ENCODE measurements at regions not wholly inside any gene's neighbourhood (a gene's known extent, or its start where the extent isn't known, plus 50 kb on each side); places are given as distances from the start of the nearest gene placed in this dataset.

- no peak for DNase-seq
Measured at GRCh38 chr18:46297124-46297523, 192.9 kb downstream of the HAUS1 start.

- DNase-seq, result no peak
Measured at GRCh38 chr18:46297621-46298020, 193.4 kb downstream of the HAUS1 start.

GRCh38 chr18:46298511-46298910, 194.3 kb downstream of the HAUS1 start:
- DNase-seq, result no peak

GRCh38 chr18:46299465-46300008, 195.4 kb downstream of the HAUS1 start:
- DNase-seq, result no peak

DNA sequence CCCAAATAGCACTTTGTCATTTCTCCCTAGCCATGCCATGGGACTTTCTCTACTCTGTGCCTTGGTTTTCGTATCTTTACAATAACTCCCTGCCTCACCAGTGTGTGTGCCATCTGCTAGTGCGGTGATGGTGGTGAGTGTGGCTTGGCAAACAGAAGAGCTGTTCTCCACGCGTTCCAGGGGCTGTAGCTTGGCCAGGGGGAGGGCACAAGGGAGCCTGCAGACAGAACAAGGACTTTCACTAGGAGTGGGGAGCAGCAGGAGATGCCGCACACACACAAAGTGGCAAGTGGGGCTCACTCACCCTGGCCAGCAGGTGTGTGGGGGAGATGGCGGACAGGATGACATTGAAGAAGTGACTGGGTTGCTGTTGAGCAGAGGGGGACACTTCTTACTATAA, 196.9 kb downstream of the HAUS1 start:
- no peak for DNase-seq

GRCh38 chr18:46301571-46301970, 197.4 kb downstream of the HAUS1 start:
- no peak for DNase-seq

- DNase-seq, result no peak
Measured at GRCh38 chr18:46302528-46303485, 198.6 kb downstream of the HAUS1 start.

DNA sequence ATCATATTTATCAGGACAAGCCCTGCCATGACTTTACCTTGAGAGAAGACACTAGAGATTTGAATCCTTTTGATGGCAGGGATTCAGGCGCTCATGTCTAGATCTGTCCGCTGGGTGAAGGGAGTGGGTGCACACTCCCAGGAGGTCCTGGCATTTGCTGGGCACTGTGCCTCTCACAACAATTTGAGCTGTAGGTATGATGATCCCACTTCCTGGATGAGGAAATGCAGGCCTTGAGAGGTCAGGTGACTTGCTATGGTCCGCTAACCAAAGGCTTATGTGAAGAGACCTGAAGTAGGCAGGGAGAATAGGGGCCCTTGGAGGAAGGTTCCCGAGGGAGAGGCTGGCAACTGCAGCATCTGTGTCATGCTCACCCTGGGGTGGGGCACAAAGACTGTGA, 206.1 kb downstream of the HAUS1 start:
- DNase-seq, result peak; percentile 35

DNA sequence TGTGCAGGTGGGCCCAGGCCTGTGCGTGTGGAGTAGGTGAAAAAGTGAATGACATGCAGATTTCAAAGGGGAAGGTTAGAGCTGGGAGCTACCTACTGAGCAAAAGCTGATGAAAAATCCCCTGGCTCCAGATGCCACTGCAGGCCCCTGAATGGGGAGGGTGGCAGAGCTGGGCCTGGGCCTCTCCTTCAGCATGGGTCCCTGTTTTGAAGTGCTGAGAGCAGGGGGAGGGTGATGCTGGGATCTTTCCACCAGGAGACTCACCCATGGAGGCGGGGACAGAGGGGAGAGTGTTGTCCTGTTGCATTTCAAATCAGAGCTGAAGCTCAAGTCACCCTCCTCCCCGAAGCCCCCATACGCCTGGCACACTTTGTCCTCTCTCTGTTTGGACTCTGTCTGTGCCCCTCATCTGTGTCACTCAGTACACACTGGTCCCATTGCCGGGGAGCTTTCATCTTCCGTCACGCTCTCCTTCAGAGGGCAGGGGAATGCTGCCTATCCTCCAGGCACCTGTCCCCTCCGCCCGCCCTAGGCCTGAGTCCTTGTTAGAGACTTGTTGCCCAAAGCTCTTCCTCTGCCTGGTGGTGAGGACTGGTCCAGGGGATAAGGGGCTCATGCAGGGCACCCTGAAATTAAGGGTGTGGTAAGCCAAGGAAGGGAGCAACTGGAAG, 206.6 kb downstream of the HAUS1 start:
- DNase-seq, result no peak

DNA sequence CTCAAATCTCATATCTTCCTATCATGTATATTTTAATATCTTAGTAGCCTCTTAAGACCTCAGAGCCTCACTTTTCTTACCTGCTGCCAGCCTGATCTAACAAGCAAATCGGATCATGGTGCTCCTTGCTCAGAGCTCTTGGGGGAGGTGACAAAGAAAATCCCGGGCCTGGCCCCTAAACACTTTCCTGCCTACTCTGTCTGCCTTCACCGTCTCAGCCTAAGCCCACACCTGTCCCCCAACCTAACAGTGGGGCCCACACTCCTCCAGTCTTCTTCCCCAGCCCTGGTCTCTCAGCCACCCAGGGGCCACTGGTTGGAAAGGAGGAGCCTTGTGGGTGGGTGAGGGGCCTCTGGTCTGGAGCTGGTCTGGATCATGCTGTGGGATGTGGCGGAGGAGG, 207.3 kb downstream of the HAUS1 start:
- DNase-seq, result no peak

DNA sequence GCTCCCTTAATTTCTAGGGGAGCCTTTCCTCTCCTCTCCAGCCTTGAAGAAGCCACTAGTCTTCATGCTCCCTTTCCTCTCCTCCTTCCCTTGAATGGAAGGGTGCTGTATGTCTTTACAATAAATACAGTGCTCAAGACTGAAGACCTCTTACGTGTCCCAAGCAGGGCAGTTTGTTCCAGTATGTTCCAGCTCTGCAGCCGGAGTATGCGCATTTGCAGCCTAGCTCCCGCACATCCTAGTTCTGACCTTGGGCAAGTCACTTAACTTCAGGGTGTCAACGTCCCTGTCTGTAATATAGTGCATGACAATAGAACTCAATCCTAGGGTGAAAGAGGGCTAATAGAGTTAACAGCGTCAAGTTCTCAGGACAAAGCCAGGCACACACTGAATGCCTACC, 208.0 kb downstream of the HAUS1 start:
- DNase-seq, result no peak

GRCh38 chr18:46313521-46313920, 209.3 kb downstream of the HAUS1 start:
- DNase-seq, result no peak

DNA sequence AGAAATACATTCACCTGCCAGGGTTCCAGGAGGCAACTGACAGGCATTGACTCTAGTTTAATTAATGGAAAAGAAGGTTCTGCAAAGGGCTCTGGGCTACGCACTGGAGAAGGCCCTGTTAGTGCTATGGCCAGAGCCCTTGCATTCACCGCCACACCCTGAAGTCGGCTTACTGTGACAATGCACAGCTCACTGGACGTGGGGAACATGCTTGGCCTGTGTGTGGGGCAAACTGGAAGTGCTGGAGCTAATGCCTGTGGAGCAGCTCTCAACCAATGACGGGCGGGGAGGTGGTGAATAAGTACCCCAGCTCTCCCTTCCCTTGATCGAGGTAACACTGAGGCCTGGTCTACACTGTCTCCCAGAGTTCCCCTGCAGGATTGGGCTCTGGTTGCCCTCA, 209.8 kb downstream of the HAUS1 start:
- DNase-seq, result no peak

GRCh38 chr18:46315161-46315560, 211.0 kb downstream of the HAUS1 start:
- no peak for DNase-seq

DNA sequence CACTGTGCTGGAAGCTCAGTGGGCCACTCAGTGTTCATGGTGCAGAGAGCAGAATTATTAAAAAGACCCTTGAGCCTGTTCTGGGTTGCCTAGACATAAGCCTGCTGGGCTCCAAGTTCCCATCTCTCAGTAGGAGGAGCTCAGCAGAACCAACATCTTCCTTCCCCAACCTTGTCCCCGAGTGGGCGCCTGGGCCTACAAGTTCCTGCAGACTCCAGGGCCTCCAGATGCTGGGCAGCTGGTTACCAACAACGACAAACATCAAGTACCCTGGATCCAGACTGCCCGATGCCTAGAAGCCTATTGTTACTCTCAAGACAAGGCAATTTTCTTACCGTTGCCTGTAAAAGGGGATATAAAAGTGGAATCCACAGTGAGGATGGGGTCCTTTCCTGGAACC, 214.2 kb downstream of the HAUS1 start:
- DNase-seq, result no peak

DNA sequence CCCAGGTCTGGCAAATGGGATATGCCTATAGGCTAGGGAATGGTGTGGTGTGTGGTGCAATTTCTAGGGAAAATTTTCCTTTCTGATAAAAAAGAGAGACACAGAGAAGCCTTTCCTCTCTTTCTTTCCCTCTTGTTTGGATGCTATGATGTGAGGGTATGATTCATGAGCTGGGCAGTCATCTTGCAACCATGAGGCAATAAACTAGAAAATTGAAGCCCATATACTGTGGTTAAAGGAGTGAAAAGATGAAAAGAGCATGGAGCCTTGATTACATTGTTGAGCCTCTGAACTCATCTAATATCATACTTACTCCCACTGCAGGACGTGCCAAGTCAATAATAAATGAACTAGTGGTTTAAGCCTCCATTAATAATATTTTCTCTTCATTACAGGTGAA, 215.6 kb downstream of the HAUS1 start:
- DNase-seq, result no peak

- DNase-seq, result no peak
Measured at GRCh38 chr18:46320297-46320696, 216.1 kb downstream of the HAUS1 start.

DNA sequence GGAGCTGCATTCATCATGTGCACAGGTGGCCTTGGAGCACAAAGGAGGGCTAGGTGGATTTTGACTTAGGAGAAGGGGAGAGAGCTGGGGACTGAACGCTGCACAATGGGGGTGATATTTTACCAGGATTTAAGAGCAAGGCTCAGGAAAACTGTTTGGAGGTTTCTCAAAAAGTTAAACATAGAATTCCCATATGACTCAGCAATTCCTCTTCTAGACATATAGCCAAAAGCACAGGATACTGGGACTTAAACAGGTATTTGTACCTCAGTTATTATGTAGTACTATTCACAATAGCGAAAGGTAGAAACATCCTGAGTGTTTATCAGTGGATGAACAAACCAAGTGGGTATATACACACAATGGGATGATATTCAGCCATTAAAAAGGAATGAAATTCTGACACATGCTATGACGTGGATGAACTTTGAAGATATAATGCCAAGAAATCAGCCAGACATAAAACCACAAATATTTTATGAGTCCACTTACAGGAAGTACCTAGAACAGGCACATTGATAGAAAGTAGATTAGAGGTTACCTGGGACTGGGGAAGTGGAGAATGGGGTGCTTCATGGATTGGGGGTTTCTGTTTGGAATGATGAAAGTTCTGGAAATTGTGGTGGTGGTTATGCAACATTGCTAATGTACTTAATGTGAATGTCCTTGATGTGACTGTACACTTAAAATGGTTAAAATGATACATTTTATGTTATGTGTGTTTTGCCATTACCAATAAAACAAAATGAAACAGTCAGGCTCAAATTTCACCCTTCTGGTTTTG, 216.9 kb downstream of the HAUS1 start:
- no peak for DNase-seq

DNA sequence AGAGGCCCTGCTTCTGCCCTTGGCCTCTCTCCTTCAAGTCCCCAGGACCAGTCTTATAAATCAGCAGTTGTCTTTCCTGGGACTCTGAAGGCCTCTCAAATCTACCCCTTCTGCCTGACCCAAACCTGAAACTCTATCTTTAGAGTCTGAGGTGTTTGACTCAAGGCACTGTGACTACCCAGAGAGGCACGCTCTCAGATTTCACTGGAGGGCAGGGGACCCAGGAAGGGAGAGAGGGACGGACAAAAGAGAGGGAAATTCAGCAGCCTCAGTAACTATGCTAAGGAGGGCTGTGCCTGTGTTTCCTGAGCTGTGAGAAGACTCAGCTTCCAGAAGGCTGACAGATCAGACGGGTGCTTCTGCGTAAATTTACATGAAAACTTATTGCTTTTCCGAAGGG, 217.8 kb downstream of the HAUS1 start:
- DNase-seq, result no peak

DNA sequence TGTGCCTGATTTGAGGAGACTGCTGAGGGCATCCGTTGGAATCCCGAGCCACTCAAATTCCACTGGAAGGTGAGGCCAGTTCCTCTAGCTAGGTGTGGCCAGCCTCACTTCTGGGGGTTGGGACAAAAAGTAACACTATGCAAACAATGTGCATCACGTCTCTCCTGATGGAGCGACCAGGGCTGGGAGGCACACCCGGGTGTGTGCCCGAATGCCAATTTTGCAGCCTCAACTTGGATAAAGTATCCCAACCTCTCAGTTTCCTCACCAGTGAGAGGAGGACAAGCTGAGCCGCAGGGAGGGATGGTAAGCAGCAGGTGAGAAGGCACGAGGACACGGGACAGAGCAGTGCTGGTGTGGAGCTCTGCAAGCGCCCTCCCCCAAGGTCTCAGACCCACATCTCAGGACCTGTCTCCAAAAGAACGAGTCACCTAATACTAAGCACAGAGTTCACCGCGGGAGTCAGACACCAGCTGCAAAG, 218.3 kb downstream of the HAUS1 start:
- DNase-seq, result no peak

- DNase-seq, result no peak
Measured at GRCh38 chr18:46322941-46323340, 218.8 kb downstream of the HAUS1 start.

GRCh38 chr18:46324087-46324955, 220.1 kb downstream of the HAUS1 start:
- peak; percentile 44 for DNase-seq
